ENCODE measurements at regions not wholly inside any gene's neighbourhood (a gene's known extent, or its start where the extent isn't known, plus 50 kb on each side); places are given as distances from the start of the nearest gene placed in this dataset.

DNA sequence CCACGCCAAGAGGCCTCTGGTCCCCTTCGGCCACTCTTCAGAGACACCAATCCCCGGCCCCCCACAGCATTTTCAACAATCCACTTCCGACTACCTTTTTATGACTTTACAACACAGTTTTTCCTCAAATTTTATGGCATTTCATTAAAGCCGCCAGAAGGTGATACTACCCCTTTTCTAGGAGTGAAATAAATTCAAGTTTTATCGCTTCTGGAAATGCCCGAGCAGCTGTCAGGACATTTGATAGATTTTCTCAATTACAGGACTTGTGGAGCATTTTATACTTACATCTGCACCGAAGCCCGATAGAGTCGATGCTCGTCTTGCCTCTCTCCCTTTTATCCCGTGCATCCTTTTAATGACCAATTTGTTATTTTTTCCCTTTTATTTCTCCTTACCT, 108.1 kb upstream of the CREB1 start:
- TF ChIP-seq, protein P1, sequence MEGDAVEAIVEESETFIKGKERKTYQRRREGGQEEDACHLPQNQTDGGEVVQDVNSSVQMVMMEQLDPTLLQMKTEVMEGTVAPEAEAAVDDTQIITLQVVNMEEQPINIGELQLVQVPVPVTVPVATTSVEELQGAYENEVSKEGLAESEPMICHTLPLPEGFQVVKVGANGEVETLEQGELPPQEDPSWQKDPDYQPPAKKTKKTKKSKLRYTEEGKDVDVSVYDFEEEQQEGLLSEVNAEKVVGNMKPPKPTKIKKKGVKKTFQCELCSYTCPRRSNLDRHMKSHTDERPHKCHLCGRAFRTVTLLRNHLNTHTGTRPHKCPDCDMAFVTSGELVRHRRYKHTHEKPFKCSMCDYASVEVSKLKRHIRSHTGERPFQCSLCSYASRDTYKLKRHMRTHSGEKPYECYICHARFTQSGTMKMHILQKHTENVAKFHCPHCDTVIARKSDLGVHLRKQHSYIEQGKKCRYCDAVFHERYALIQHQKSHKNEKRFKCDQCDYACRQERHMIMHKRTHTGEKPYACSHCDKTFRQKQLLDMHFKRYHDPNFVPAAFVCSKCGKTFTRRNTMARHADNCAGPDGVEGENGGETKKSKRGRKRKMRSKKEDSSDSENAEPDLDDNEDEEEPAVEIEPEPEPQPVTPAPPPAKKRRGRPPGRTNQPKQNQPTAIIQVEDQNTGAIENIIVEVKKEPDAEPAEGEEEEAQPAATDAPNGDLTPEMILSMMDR (IDR thresholded peaks at IDR 0.05): no peak
- no peak for TF ChIP-seq POLR2A (IDR thresholded peaks at IDR 0.05)

Data from breast epithelium (tissue), 3 donors.